OCI-LY1 (cell line): ENCODE measurements at regions not wholly inside any gene's neighbourhood (a gene's known extent, or its start where the extent isn't known, plus 50 kb on each side); places are given as distances from the start of the nearest gene placed in this dataset.

Experiments
- EZH2 ChIP-seq: fragments of 200-600 bp; sonication (generic), shearing (Covaris generic); IDR thresholded peaks from 2 replicates; pipeline ENCODE4 v1.8.0; 2017; ENCODE audit warnings: borderline replicate concordance, mixed run types, mild to moderate bottlenecking, antibody characterized with exemption, low read length, moderate library complexity, mixed read lengths
- TF ChIP-seq, protein P1 (sequence below): fragments of 200-600 bp; sonication (generic), shearing (Covaris generic); IDR thresholded peaks from 2 replicates; pipeline ENCODE4 v1.5.1; 2017; ENCODE audit warnings: mild to moderate bottlenecking, antibody characterized with exemption, low read length, moderate library complexity, mixed read lengths

DNA sequence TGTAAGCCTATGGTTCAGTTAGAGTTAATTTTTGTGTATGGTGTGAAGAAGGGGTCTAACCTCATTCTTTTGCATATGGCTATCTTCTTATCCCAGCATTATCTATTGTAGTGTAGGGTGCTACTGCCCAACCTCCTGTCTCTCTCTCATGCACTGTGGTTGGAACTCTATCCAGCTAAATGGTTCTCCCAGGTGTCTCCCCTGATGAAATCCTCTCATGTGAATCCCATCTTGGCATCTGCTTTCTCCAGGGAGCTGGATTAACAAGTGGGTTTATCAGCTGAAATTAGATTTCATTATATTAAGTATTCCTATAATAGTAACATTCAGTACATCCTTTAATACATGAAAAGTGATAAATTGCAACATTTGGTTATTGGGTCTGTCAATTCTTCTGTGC, 224.7 kb upstream of the SFRP2 start:
- TF ChIP-seq, protein P1, sequence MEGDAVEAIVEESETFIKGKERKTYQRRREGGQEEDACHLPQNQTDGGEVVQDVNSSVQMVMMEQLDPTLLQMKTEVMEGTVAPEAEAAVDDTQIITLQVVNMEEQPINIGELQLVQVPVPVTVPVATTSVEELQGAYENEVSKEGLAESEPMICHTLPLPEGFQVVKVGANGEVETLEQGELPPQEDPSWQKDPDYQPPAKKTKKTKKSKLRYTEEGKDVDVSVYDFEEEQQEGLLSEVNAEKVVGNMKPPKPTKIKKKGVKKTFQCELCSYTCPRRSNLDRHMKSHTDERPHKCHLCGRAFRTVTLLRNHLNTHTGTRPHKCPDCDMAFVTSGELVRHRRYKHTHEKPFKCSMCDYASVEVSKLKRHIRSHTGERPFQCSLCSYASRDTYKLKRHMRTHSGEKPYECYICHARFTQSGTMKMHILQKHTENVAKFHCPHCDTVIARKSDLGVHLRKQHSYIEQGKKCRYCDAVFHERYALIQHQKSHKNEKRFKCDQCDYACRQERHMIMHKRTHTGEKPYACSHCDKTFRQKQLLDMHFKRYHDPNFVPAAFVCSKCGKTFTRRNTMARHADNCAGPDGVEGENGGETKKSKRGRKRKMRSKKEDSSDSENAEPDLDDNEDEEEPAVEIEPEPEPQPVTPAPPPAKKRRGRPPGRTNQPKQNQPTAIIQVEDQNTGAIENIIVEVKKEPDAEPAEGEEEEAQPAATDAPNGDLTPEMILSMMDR, result no peak
- no peak for TF ChIP-seq EZH2
